ENCODE measurements at regions not wholly inside any gene's neighbourhood (a gene's known extent, or its start where the extent isn't known, plus 50 kb on each side); places are given as distances from the start of the nearest gene placed in this dataset.

GRCh38 chr14:99038431-99038820 is 233.6 kb downstream of the BCL11B start:
- TF ChIP-seq SUZ12 (IDR thresholded peaks at IDR 0.05; ENCODE audit: extremely low read depth, insufficient read depth, insufficient read length) (no peak), YY1 (IDR thresholded peaks at IDR 0.05; ENCODE audit: insufficient read depth, insufficient read length) (no peak), ZNF274 (IDR thresholded peaks at IDR 0.05; ENCODE audit: low read depth, low read length) (no peak)
